GM19240 (cell line): ENCODE measurements at regions not wholly inside any gene's neighbourhood (a gene's known extent, or its start where the extent isn't known, plus 50 kb on each side); places are given as distances from the start of the nearest gene placed in this dataset.
"Not testable (repeated sequence)": the region's sequence is repeated elsewhere in the genome, so short reads cannot be mapped to it uniquely, and the experiment has no call there.

Source experiments
- DNase-seq: peaks from one replicate; pipeline ENCODE4 v3.0.0; 2011; ENCODE audit warnings: low spot score; ENCODE audit not compliant: insufficient read length

DNA sequence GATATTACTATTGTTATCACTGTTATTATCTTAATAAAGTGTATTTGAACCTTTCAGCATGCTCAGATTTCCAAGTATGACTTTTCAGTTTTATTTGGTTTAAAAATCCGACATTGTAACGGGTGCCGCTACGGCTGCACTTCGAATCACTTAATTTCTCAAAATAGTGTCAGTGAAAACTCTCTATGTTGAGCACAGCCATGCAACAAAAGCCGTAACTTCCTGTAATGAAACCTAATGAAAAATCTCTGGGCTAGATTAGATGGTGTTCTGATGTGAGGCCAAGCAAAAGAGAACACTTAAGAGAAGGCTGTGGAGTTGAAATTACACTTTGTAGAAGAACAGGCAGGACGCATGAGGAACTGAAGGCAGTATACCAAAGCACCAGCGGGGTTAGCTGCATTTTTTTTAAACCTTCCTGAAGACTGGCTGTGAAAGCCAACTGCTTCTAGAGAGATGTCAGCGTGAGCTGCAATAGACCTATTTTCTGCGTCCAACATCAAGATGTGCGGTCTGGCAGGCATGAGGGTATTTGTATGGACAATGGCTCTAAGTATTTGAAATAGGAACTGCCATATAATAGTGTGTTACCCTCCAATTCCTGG is 1545.0 kb upstream of the GOT2 start:
- no peak for DNase-seq

DNA sequence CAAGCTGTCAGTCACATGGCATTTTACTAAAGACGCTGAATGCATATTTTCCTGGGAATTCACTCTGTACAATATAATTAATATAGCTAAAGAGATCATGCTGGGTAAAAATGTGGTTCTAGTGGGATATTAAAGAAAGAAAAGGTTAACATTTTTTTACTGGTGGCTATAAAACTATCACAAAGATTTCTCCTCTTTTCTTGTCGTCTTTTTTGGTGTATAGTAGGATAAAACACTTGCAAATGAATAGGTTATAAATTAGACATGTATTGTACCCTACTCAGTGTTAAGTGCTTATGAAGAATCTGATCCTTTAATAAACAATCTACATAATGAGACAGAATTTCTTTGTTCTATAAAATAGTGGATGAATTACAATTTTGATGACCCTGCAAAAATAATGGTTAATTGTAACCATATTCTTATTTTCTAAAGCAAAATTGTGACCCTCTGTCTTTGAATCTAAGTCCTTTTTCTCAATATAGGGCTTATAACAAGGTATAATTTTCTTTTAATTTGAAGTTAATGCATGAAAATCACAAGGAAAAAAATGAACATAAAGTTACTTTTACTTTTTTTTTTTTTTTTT is 1540.4 kb upstream of the GOT2 start:
- DNase-seq, result no peak

DNA sequence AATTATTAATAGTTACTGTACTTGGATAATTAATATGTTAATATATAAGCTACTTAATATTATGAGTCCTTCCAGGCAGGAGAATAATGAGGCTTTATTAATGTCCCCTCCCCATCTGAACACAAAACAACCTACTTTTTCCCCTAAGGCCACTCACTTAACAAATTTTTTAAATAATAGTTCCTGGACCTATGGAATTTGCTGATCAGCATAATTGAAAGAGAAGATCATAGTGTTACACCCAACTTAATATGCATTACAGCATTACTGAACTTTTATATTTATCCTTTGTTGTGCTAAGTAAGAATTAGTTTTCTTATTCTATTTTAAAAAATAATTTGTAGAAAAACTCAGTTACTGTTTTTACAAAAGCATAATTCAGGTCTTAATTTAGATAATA is 1537.7 kb upstream of the GOT2 start:
- no peak for DNase-seq

DNA sequence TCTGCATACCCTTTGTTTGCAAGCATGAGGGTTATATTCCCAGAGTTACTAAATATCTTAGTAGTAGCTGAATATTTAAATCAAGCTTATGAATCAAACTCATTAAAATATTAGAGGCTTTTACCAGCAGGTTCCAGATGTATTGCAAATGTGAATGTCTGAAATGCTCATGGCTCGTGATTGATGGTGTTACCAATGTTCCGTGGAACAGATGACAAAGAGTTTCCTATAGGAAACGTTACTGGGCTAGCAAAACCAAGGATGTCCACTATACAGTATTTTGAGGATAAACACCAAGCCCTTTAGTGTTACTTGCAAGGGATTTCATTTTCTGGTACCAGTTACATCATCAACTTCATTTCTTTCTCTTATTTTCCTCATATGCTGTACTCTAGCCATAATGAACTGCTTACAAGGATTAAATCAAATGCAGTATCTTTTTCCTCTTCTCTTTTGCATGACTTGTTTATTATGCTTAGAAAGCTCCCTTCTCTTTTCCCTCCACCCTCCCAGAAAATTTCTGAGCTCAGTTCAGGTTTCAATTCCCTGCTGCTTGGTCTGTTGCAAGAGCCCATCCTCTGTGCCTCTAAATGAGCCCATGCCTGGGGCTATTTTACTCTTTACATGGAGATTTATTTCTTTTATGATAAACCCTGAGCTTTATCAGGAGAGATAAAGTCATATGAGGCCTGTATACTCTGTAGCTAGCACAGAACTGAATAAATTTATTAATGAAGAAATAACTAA is 1537.1 kb upstream of the GOT2 start:
- DNase-seq, result no peak

DNA sequence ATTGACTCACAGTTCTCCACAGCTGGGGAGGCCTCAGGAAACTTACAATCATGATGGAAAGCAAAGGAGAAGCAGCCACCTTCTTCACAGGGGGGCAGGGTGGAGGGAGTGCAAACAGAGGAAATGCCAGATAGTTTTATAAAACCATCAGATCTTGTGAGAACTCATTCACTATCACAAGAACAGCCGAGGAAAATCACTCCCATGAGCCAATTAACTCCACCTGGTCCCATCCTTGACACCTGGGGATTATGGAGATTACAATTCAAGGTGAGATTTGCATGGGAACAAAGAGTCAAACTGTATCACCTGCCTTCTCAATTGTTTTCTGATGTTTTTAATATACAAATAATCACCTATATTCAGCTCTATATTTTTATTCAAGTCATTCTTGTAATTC is 1527.3 kb upstream of the GOT2 start:
- no peak for DNase-seq

DNA sequence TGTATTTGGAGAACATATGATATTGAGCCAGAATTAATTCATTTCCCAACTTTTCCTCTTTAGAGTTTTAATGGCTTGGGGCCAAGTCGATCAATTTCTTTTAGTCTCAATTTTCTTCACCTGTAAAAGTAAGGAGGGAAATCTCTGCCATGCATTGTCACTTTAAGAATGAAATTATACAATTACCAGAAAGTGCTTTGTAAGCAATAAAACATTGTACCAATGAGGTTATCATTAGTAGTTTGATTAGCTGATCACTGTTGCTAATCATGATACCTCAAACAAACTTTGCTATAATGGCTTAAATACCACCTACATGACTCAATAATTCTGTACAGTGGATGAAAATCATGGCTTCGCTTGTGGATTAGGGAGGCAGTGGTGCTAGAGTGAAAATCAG is 1525.8 kb upstream of the GOT2 start:
- DNase-seq, result no peak

DNA sequence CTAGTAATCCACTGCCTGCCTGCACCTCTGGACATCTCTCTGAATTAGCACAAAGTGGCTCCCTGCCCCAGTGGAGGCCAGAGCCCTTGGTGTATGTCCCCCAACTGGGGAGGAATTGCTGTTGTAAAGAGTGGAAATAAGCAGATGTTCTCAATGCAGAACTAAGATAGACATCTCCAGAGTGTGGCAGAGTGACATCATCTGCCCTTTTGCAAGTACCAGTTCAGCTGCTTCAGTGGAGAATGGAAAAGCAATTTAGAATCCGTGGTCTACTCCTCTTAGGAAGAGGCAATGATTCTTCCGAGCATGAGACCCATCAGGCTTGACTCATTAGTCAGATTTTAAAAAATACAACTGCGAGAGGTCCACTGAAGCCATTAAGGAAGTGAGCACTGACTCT is 1512.0 kb upstream of the GOT2 start:
- DNase-seq, result no peak

DNA sequence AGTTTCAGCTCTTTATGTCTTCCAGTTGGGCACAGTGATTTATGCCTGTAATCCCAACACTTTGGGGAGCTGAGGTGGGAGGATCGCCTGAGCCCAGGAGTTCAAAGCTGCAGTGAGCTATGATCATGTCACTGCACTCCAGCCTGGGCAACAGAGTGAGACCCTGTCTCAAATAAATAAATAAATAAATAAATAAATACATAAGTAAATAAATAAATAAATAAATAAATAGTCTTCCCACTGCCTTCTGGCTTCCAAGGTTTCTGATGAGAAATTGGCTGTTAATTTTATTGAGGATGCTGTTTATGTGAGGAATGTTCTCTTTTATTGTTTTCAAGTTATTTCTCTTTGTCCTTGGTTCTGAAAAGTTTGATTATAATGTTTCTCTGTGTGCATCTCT is 1507.6 kb upstream of the GOT2 start:
- no peak for DNase-seq

DNA sequence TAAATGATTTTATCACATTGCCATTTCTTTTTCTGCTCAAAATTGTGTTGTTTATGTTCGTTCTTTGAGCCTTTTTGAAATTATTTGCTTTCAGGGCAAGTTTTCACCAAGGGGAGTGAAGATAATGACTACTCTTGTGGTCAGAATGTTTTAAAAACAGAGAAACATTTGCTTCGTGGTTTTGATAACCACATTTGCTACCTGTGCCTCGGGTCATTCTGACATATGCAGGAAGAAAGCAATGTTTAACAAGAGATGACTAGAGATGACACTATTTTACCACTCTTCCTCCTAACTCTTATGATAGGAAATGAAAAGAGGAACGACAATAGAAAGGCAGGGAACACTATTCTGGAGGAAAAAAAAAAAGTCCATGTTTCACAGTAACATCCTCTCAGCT is 1496.5 kb upstream of the GOT2 start:
- DNase-seq, result no peak

DNA sequence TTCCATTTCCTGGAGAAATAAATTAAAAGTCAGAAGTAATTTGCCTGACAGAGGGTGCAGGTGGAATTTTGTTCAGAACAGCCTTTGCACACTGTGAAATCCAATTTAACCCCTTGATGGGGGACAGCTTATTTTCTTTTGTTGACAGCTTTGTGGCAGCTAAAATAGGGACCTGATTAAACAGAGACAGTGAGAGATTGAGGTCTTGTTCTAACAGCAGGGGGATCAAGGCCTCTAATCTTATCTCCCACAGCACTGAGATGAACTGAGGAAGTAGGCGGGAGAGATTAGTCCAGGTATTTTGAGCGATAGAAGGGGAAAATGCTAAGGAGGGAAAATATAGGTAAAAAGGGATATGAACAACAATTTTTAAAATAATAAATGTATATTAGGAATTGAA is 1491.4 kb upstream of the GOT2 start:
- no peak for DNase-seq

DNA sequence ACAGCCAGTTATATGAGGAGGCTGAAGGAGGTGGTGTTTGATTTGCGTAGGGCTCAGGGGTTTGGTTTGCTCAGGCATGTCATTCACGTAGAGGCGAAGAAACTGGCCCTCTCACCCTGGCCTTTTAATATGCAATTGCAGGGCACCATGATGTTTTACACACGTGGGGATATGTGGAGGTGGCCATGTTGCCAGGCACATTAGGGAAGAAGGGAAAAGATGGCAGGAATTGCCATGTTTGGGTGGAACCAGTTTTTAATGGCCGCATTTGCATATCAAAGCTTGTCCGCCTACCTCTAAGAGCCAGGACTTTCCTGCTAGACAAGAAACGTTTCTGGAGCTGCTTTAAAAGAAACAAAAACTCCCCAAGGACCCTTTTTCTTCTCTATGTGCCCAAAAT is 1483.7 kb upstream of the GOT2 start:
- DNase-seq, result no peak

DNA sequence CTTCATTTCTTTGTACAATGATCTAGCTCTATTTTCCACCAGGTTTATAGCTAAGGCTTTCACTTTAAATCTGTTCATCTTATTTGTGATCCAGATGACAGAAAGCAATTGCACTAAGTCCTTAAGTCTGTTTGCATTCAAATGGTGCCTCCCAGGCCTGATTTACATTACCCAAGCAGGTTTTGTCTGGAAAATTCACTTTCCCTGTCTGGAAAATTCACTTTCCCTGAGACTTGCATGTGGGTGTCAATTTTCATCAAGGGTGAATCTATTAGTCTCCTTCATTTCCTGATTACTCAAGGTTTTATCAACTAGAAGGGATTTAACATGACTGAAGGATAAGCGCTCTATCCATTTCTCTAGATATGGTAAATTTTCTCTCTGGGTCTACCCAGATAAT is 1480.2 kb upstream of the GOT2 start:
- DNase-seq, result no peak

DNA sequence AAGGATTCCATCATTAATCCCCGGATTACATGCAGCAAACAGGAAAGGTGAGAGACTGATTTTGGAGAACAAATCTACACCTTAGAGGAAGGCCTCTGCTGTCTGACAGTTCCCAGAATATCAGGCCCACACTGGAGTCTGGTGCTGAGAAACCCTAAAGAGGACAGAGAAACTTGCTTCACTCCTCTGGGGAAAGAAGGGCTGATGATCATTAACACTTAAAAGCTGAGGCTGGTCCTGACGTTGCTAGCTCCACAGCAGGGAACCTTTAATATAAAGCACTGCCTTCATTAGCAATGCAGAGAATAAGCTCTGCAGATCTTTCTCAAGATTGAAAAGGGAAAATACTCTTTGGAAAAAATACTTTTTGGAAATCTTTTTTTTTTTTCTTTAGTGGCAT is 1472.4 kb upstream of the GOT2 start:
- no peak for DNase-seq

DNA sequence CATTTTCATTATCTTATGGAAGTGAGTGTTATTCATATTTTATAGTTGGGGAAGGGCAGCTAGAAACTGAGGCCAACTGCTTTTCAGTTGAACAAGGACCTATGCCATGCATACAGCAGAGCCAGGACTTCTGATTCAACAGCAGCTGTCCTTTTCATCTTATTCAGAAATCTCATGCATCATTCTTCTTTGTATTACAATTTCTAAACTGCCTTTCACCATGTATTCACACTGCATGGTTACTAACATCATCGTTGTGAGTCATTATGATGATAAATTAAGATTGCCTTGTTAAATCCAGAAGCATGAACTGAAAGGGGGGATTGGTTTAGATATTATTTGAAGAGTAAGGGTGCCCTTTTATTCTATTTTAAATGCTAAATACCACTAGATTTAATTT is 1470.1 kb upstream of the GOT2 start:
- no peak for DNase-seq

DNA sequence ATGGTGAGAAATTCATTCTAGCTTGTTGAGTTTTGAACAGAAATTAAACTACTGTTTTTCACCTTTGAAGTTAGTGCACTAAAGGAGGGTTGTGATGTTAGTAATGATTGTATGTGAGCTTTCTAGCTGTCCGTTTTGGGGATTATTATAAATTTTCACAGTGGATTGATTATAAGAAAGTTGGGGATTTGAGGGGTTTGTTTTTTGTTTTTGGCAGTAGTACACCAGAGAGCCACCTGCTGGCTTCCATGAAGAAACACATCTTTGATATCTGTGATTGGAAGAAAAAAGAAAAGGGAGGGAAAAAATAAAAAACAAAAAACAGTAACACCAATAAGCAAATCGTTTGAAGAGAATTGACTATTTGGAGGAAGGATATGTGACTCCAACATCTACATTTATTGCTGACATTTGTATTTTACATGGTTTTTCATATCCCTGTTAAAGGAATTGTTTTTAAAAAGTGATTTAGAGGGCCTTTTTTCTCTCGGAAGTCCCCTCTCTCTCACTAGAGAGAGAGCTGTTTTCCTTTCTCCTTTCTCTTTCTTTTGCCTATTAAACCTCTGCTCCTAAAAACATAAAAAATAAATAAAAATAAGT is 1469.5 kb upstream of the GOT2 start:
- DNase-seq, result no peak

DNA sequence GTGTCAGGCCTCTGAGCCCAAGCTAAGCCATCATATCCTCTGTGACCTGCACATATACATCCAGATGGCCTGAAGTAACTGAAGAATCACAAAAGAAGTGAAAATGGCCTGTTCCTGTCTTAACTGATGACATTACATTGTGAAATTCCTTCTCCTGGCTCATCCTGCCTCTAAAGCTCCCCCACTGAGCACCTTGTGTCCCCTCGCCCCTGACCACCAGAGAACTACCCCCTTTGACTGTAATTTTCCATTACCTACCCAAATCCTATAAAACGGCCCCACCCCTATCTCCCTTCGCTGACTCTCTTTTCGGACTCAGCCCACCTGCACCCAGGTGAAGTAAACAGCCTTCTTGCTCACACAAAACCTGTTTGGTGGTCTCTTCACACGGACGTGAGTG is 1466.6 kb upstream of the GOT2 start:
- DNase-seq, result not testable (repeated sequence)

DNA sequence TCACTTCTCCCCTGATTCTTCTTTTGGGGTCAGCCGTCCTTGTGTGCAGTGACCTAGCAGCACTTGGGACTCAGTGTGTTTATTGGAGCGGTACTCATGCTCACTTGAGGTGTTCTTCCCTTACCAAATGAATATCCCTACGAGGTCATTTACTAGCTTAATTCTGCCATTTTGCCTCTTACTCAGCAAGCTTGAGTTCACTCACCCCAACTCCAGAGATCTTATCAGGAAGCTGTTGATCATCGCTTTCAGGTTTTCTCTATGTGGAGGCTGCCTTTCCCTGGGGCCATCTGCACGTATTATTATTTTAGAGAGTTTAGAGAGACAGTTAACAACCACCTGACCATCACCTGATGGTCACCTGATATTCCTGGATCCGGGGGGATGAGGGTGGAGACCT is 1466.0 kb upstream of the GOT2 start:
- no peak for DNase-seq

DNA sequence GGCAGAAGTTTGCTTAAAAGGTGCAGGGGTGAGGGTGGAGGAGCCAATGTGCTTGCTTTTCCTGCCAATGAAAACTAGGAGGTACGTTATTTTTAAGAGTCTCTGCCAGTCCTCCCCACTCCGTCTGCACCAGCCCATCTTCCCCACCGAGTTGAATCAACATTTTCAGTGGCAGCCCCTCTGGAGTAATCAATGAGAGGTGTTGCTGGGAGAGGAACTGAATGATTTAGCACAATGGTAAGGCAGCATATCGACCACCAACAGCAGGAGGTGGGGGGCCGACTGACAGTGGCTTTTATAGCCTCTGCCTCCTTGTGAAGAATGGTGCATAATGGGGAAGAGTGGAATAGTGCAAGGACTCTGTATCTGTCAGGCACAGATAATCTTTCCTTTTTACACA is 1465.0 kb upstream of the GOT2 start:
- no peak for DNase-seq

DNA sequence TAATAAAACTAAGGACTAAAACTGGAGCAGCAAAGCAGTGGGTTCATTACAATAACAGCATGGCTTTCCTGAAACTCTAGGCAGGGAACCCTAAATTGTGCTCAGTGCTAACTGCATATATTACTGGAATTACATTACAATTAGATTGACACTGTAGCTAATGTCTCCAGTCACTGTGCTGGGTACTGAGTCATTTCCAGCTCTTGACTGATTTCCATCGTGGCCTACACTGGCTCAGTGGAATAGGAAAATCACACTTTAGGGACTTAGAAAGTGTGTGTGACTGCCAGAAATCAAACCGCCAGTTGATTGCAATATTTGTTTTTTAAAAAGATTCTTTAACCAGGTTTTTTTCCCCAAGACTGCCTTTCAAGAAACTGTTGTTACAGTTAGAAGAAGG is 1447.4 kb upstream of the GOT2 start:
- DNase-seq, result no peak

DNA sequence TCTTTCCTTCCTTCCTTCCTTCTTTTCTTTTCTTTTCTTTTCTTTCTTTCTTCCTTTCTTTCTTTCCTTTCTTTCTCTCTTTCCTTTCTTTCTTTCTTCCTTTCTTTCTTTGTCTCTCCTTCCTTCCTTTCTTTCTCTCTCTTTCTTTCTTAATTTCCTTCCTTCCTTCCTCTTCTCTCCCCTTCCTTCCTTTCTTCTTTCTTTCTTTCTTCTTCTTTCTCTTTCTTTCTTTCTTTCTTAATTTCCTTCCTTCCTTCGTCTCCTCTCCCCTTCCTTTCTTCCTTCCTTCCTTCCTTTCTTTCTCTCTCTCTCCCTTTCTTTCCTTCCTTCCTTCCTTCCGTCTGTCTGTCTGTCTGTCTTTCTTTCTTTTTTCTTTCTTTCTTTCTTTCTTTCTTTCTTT is 1446.5 kb upstream of the GOT2 start:
- no peak for DNase-seq

DNA sequence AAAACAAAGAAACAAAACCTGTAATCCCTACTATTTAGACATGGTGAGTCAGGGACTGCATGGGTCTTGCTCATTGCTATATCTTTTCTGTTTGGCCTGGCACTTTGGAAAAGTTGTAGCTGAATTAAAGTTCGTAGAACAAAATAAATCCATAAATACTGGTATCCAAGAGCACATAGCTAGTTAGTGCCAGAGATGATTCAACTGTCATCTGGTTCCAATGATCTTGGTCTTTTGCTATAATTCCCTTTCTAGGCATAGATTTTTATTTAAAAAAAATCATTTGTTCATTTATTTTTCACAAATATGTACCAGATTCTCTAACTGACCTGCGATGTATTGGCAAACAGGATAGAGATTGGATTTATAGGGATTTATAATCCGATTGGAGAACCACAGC is 1436.1 kb upstream of the GOT2 start:
- DNase-seq, result no peak

DNA sequence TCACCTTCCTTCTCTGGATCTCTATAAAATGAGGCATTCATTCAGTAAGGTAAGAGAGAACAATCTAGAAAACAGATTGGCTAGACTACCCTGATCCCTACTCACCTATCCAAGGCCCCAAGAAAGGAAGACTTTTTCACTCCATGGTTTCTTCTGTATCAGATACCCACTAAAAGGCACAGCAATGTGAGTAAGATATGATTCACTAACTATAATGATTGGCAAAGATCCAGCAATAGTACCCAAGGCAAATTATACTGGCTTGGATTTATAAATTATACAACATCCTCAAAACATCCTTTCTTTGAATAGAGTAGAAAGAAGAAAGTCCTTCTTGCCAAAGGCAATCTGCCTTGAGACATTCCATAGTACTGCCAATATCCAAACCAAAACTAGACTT is 1432.0 kb upstream of the GOT2 start:
- no peak for DNase-seq

DNA sequence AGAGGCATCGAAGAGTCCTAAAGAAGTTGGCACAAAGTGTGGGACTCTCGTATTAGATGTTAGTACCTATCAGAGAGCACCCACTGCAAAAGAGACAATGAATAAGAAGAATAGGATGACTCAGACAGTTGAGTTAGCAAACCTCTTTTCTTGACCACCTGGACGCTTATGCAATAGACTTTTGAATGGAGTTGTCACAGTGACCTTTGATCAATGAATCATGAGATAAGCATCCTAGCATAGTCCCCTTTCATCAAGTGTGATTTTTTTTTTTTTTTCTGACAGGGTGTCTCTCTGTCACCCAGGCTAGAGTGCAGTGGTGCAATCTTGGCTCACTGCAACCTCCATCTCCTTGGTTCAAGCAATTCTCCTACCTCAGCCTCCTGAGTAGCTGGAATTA is 1417.9 kb upstream of the GOT2 start:
- no peak for DNase-seq
